ENCODE measurements at regions not wholly inside any gene's neighbourhood (a gene's known extent, or its start where the extent isn't known, plus 50 kb on each side); places are given as distances from the start of the nearest gene placed in this dataset.

GRCh38 chr5:97550164-97550563 is 367.1 kb upstream of the RIOK2 start:
- TF ChIP-seq CBX5 (IDR thresholded peaks at IDR 0.05; ENCODE audit: low read depth, low read length) (no peak), EGR1 (IDR thresholded peaks at IDR 0.05; ENCODE audit: borderline replicate concordance, low read depth, low read length) (no peak), RXRA (IDR thresholded peaks at IDR 0.05; ENCODE audit: insufficient read depth, low read depth, low read length) (no peak), POLR2A (IDR thresholded peaks at IDR 0.05; ENCODE audit: control extremely low read depth in 1 of 2, low read depth in 2 of 2, low read length in 2 of 2) (no peak), CTCF (IDR thresholded peaks at IDR 0.05; ENCODE audit: control extremely low read depth in 1 of 3, insufficient read depth in 1 of 3, low read depth in 1 of 3, low read length in 3 of 3) (no peak)

Measured in H1 (cell line).